GM18858 (cell line): ENCODE measurements at regions not wholly inside any gene's neighbourhood (a gene's known extent, or its start where the extent isn't known, plus 50 kb on each side); places are given as distances from the start of the nearest gene placed in this dataset.
"Not testable (repeated sequence)": the region's sequence is repeated elsewhere in the genome, so short reads cannot be mapped to it uniquely, and the experiment has no call there.

Experiments used
- ATAC-seq: cut with Tn5 transposase; IDR thresholded peaks from one replicate; pipeline ENCODE4 v1.9.1; 2021; ENCODE audit not compliant: unreplicated experiment

DNA sequence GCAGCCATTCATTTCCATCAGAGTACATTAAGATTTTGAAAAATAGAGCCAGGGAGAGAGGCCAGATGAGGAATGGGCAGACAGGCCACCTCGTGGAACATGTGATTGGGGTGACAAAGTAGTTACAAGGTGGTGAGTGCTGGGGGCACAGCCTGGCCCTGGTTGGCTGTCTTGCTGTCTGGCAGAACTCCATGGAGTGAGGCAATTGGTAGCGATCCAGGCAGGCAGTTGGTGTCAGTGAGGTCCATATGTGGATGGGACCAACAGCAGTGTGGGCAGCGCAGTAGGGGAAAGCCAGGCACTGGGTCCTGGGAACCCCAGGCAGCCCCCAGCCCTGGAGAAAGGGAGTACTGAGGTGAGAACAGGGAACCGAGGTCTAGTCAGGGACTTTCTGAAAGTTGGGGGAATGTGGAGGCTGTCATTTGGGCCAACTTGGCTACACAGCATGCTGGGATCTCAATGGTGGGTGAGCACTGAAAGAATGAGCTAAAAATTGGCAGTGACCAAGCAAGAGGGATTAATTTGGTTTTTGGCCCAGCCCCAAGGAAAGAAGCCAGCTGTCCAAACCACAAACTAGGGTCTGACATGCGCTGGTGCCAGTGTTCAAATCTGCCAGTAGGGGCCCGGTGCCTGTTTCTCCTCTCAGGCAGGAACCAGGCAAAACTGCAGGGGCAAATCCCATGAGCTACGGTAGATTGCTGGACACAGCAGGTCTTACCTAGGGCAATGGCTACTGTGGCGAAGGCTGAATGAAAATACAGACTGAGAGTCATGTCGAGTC lies 61.4 kb upstream of the E2F3 start:
- no peak for ATAC-seq

DNA sequence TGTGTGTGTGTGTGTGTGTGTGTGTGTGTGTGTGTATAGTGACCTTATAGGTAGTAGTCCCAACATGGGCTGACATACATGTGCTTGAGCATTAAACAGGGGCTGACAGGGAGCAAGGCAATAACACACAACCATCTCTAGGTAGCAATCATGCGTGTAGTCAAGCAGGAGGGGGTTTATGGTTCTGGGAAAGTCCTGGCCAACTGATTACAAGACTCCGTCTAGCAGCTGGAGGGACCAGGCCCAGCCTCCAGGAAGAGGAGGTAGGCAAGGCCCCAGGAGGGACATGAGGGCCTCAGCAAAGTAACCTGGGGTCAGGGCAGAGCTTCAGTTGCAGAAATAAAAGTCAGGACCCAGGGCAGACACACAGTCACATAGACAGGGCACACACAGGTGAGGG lies 60.6 kb upstream of the E2F3 start:
- no peak for ATAC-seq

DNA sequence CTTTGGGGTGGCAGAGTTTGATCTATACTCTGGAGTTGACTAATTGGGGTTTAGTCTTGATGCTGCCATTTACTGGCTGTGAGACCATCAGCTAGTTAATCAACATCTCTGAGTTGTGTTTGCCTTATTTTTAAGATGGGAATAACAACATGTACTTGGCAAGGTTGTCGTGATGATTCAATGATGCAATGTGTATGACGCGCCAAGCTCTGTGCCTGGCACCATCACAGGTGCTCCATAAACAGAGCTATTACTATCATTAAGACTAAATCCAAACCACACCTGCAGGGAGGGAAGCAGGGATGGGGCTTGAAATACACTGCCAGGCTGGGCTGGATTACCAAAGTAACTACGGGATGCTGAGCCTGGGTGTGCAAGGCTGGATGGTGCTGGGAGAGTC lies 60.1 kb upstream of the E2F3 start:
- no peak for ATAC-seq

DNA sequence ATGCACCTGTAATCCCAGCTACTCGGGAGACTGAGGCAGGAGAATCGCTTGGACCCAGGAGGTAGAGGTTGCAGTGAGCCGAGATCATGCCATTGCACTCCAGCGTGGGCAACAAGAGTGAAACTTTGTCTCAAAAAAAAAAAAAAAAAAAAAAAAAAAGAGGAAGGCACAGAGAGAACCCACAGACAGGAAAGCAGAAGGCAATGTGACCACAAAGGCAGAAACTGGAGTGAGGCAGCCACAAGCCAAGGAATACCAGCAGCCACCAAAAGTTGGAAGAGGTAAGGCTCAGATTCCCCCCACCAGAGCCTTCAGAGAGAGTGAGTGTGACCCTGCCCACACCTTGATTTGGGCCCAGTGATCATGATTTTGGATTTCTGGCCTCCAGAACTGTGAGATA lies 54.7 kb upstream of the E2F3 start:
- not testable (repeated sequence) for ATAC-seq

DNA sequence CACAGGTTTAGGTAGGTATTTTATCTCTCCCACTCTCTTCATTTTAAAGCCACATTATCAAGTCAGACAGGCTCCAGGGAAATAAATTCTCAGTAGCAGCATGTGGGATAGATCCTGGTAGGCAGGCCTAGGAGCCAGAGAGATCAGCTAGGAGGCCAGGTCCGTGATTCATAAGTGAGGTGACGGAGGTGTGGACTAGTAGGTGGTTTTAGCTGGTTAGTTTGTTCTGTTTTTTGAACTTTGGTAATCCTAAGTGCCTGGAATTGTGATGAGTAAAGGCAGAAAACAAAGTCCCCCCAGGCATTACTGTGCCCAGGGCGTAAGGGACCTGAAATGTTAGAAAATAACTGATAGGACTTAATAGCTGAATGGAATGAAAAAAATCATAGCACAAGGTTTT lies 53.6 kb upstream of the E2F3 start:
- no peak for ATAC-seq

DNA sequence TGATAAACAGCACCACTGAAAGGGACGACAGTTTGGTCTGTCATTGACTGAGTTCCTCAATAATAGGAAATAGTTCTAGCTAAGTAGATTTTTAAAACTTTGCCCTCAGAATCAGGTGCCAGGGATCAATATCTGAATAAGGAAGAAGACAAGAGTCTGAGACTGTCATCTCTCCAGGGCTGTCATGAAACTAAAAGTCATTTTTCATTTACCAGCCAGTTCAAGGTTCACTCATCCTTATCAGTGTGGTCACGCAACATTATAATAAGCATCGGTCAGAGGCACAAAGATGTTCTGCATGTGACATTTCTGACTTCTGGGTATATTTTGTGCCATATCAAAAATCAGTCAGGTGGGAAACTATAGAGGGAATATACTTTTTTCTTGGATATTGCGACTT lies 52.5 kb upstream of the E2F3 start:
- peak; percentile 76 for ATAC-seq

DNA sequence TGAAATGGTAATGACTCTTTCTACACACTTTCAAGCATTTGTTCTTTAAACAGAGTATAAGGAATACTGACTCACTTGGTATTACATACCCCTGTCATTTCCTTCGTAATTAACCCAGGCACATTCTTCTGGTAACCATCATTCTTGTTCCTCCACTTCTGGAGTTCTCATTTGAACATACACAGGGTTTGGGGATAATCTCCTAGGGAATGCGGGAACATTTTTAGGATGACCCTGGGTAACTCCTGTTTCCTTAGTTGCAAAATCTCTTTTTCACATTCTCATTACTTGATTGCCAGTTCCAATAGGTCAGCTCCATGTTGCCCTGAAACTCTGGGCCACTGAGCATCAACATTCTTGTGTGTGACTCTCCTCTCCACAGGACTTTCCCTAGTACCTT lies 51.5 kb upstream of the E2F3 start:
- no peak for ATAC-seq

DNA sequence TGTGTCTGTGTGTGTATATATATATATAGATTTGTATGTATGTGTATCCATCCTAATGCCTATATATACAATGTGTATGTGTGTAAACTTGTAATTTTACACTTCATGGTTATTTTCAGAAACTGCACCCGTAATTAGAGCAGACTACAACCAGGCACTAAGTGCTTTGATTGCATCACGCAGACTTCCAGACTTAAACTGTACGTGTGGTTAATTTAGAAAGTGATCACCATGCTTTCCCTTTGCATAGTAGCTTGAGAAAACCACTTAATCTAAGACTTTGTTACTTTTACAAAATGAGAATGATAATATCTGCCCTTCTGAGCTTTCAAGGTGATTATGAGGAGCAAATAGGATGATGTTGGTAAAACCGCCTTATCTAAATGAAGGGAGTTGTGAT lies 50.1 kb upstream of the E2F3 start:
- ATAC-seq = no peak
